Skeletal muscle tissue (tissue), 3 donors: ENCODE measurements at regions not wholly inside any gene's neighbourhood (a gene's known extent, or its start where the extent isn't known, plus 50 kb on each side); places are given as distances from the start of the nearest gene placed in this dataset.

Experiments
- H3K27ac ChIP-seq: one replicate; pipeline ENCODE4 v1.7.0; 2013; ENCODE audit warnings: mild to moderate bottlenecking, low read depth, low read length, inconsistent platforms
- H3K27me3 ChIP-seq, 3 donors: one replicate each; pipeline ENCODE4 v1.7.0; 2013; ENCODE audit warnings: low read length in 3 of 3; ENCODE audit not compliant: control insufficient read depth in 3 of 3, insufficient read depth in 3 of 3
- H3K36me3 ChIP-seq, 3 donors: one replicate each; pipeline ENCODE4 v1.7.0; 2013; ENCODE audit warnings: low read length in 3 of 3; ENCODE audit not compliant: control insufficient read depth in 3 of 3, insufficient read depth in 3 of 3
- H3K4me1 ChIP-seq, 3 donors: one replicate each; pipeline ENCODE4 v1.7.0; 2013; ENCODE audit warnings: low read length in 3 of 3, mild to moderate bottlenecking in 3 of 3; ENCODE audit not compliant: control insufficient read depth in 3 of 3, insufficient read depth in 3 of 3
- H3K4me3 ChIP-seq, 3 donors: one replicate each; pipeline ENCODE4 v1.7.0; 2013; ENCODE audit warnings: low read length in 3 of 3
- H3K9ac ChIP-seq, 3 donors: one replicate each; pipeline ENCODE4 v1.7.0; 2013; ENCODE audit warnings: low read length in 3 of 3, mild to moderate bottlenecking in 3 of 3, moderate library complexity in 2 of 3, low read depth in 1 of 3
- H3K9me3 ChIP-seq, 3 donors: one replicate each; pipeline ENCODE4 v1.7.0; 2013; ENCODE audit warnings: low read length in 3 of 3; ENCODE audit not compliant: control insufficient read depth in 3 of 3
- donor health status: Osteomylitis.

- H3K9ac ChIP-seq = no peak overlapping the region
- H3K27ac ChIP-seq = no peak overlapping the region
- H3K36me3 ChIP-seq = no peaks in the 10 kb centered on the region
- no peaks in the 10 kb centered on the region for H3K27me3 ChIP-seq
- H3K4me1 ChIP-seq = no peaks in the 10 kb centered on the region
- H3K4me3 ChIP-seq = no peak overlapping the region
- no peaks in the 10 kb centered on the region for H3K9me3 ChIP-seq
Observed at GRCh38 chr10:83272666-83273434, 866.5 kb upstream of the GHITM start.

GRCh38 chr10:83274088-83274487 lies 865.2 kb upstream of the GHITM start:
- no peak overlapping the region for H3K4me3 ChIP-seq
- H3K27me3 ChIP-seq = no peaks in the 10 kb centered on the region
- H3K9me3 ChIP-seq = no peaks in the 10 kb centered on the region
- no peaks in the 10 kb centered on the region for H3K36me3 ChIP-seq
- no peak overlapping the region for H3K9ac ChIP-seq
- H3K4me1 ChIP-seq = no peaks in the 10 kb centered on the region
- no peak overlapping the region for H3K27ac ChIP-seq

GRCh38 chr10:83276971-83277370 lies 862.3 kb upstream of the GHITM start:
- Histone ChIP-seq H3K9me3 (no peaks in the 10 kb centered on the region), H3K36me3 (no peaks in the 10 kb centered on the region), H3K4me1 (no peaks in the 10 kb centered on the region), H3K27me3 (no peaks in the 10 kb centered on the region), H3K27ac (no peak overlapping the region), H3K4me3 (no peak overlapping the region), H3K9ac (no peak overlapping the region)

GRCh38 chr10:83283151-83283550 lies 856.2 kb upstream of the GHITM start:
- Histone ChIP-seq H3K9ac (no peak overlapping the region), H3K4me3 (no peak overlapping the region), H3K36me3 (no peaks in the 10 kb centered on the region), H3K9me3 (no peaks in the 10 kb centered on the region), H3K27ac (no peak overlapping the region), H3K4me1 (no peaks in the 10 kb centered on the region), H3K27me3 (no peaks in the 10 kb centered on the region)

GRCh38 chr10:83287374-83287773 lies 851.9 kb upstream of the GHITM start:
- no peaks in the 10 kb centered on the region for H3K4me1 ChIP-seq
- H3K27me3 ChIP-seq = no peaks in the 10 kb centered on the region
- no peak overlapping the region for H3K4me3 ChIP-seq
- no peaks in the 10 kb centered on the region for H3K9me3 ChIP-seq
- no peaks in the 10 kb centered on the region for H3K36me3 ChIP-seq
- H3K27ac ChIP-seq = no peak overlapping the region
- no peak overlapping the region for H3K9ac ChIP-seq

GRCh38 chr10:83289373-83289772 lies 849.9 kb upstream of the GHITM start:
- no peaks in the 10 kb centered on the region for H3K27me3 ChIP-seq
- no peaks in the 10 kb centered on the region for H3K4me1 ChIP-seq
- no peak overlapping the region for H3K4me3 ChIP-seq
- H3K36me3 ChIP-seq = no peaks in the 10 kb centered on the region
- H3K9me3 ChIP-seq = no peaks in the 10 kb centered on the region
- H3K9ac ChIP-seq = no peak overlapping the region
- no peak overlapping the region for H3K27ac ChIP-seq

- Histone ChIP-seq H3K27me3 (no peaks in the 10 kb centered on the region), H3K4me3 (no peak overlapping the region), H3K9ac (no peak overlapping the region), H3K9me3 (no peaks in the 10 kb centered on the region), H3K36me3 (no peaks in the 10 kb centered on the region), H3K27ac (no peak overlapping the region), H3K4me1 (no peaks in the 10 kb centered on the region)
Observed at GRCh38 chr10:83289948-83290347, 849.4 kb upstream of the GHITM start.

- Histone ChIP-seq H3K27me3 (no peaks in the 10 kb centered on the region), H3K4me3 (no peak overlapping the region), H3K36me3 (no peaks in the 10 kb centered on the region), H3K9me3 (no peaks in the 10 kb centered on the region), H3K4me1 (no peaks in the 10 kb centered on the region), H3K27ac (no peak overlapping the region), H3K9ac (no peak overlapping the region)
Observed at GRCh38 chr10:83301732-83302131, 837.6 kb upstream of the GHITM start.

- no peaks in the 10 kb centered on the region for H3K4me1 ChIP-seq
- no peaks in the 10 kb centered on the region for H3K27me3 ChIP-seq
- no peak overlapping the region for H3K27ac ChIP-seq
- no peaks in the 10 kb centered on the region for H3K9me3 ChIP-seq
- H3K4me3 ChIP-seq = no peak overlapping the region
- H3K36me3 ChIP-seq = no peaks in the 10 kb centered on the region
- H3K9ac ChIP-seq = no peak overlapping the region
Observed at GRCh38 chr10:83302623-83303022, 836.7 kb upstream of the GHITM start.

- no peak overlapping the region for H3K4me3 ChIP-seq
- H3K27ac ChIP-seq = no peak overlapping the region
- no peak overlapping the region for H3K9ac ChIP-seq
- H3K4me1 ChIP-seq = no peaks in the 10 kb centered on the region
- H3K27me3 ChIP-seq = no peaks in the 10 kb centered on the region
- no peaks in the 10 kb centered on the region for H3K9me3 ChIP-seq
- H3K36me3 ChIP-seq = no peaks in the 10 kb centered on the region
Observed at GRCh38 chr10:83310688-83311087, 828.6 kb upstream of the GHITM start.
